HEK293T (cell line): ENCODE measurements at regions not wholly inside any gene's neighbourhood (a gene's known extent, or its start where the extent isn't known, plus 50 kb on each side); places are given as distances from the start of the nearest gene placed in this dataset.

Experiments
- ARNT ChIP-seq: fragments of 450-650 bp; IDR thresholded peaks from 2 replicates; pipeline ENCODE4 v1.6.1; 2017; ENCODE audit warnings: mild to moderate bottlenecking
- BHLHE40 ChIP-seq: fragments of 450-650 bp; IDR thresholded peaks from 2 replicates; pipeline ENCODE4 v1.6.1; 2016; ENCODE audit warnings: mild to moderate bottlenecking, moderate library complexity, borderline replicate concordance
- CTBP1 ChIP-seq: fragments of 450-650 bp; IDR thresholded peaks from 2 replicates; pipeline ENCODE4 v1.6.1; 2016; ENCODE audit warnings: borderline replicate concordance
- FOXM1 ChIP-seq: fragments of 450-650 bp; IDR thresholded peaks from 2 replicates; pipeline ENCODE4 v1.6.1; 2017; ENCODE audit warnings: mild to moderate bottlenecking, borderline replicate concordance
- LEF1 ChIP-seq: fragments of 450-650 bp; IDR thresholded peaks from 2 replicates; pipeline ENCODE4 v1.6.1; 2017; ENCODE audit warnings: mild to moderate bottlenecking, borderline replicate concordance
- NFRKB ChIP-seq: fragments of 450-650 bp; IDR thresholded peaks from 2 replicates; pipeline ENCODE4 v1.6.1; 2016; ENCODE audit warnings: mild to moderate bottlenecking, moderate library complexity
- SP1 ChIP-seq: fragments of 450-650 bp; IDR thresholded peaks from 2 replicates; pipeline ENCODE4 v1.6.1; 2017
- SUZ12 ChIP-seq: fragments of 450-650 bp; IDR thresholded peaks from 2 replicates; pipeline ENCODE4 v1.6.1; 2016; ENCODE audit warnings: mild to moderate bottlenecking
- ZNF384 ChIP-seq: fragments of 450-650 bp; IDR thresholded peaks from 2 replicates; pipeline ENCODE4 v1.6.1; 2016
- TF ChIP-seq, protein P1 (sequence below): fragments of 450-650 bp; IDR thresholded peaks from 2 replicates; pipeline ENCODE4 v1.6.1; 2016

DNA sequence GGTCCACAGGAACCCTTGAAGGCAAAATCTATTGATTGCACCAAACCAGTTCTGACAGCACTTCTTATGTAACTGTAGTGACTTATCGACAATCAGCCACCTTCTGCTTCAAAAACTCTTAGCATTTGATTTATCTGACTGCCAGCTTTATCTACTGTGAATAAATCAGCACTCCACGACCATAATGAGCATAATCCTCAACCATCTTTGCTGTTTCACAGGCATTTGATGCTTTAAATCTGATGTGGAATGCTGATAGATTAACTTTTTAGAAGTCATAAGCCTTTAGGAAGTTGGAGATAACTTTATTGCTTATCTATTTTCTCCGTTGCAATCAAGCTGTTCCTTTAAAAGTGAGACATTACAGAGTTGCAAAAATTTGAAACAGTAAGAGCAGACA lies 101.5 kb upstream of the PTCHD4 start:
- TF ChIP-seq FOXM1 (no peak), ZNF384 (no peak), SP1 (no peak), ARNT (no peak), SUZ12 (no peak), CTBP1 (no peak), NFRKB (no peak), BHLHE40 (no peak), LEF1 (no peak)
- TF ChIP-seq, protein P1, sequence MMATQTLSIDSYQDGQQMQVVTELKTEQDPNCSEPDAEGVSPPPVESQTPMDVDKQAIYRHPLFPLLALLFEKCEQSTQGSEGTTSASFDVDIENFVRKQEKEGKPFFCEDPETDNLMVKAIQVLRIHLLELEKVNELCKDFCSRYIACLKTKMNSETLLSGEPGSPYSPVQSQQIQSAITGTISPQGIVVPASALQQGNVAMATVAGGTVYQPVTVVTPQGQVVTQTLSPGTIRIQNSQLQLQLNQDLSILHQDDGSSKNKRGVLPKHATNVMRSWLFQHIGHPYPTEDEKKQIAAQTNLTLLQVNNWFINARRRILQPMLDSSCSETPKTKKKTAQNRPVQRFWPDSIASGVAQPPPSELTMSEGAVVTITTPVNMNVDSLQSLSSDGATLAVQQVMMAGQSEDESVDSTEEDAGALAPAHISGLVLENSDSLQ = no peak
